Smooth muscle cell (in vitro differentiated cells): ENCODE measurements at regions not wholly inside any gene's neighbourhood (a gene's known extent, or its start where the extent isn't known, plus 50 kb on each side); places are given as distances from the start of the nearest gene placed in this dataset.

ENCODE experiments used
- DNase-seq: peaks from one replicate; lab custom pipeline; 2025; ENCODE audit not compliant: unreplicated experiment; lab: John Stamatoyannopoulos, UW
- H2AFZ ChIP-seq: fragments of 200-600 bp; sonication (generic); 2 replicates; pipeline ENCODE4 v1.6.0; 2016; ENCODE audit warnings: antibody characterized with exemption, low read depth, mild to moderate bottlenecking
- H3F3A ChIP-seq: fragments of 200-600 bp; sonication (generic); 2 replicates; pipeline ENCODE4 v1.6.0; 2017; ENCODE audit warnings: antibody characterized with exemption, low read depth
- H3K27ac ChIP-seq: fragments of 200-600 bp; sonication (generic); 2 replicates; pipeline ENCODE4 v1.5.1; 2016; ENCODE audit warnings: low read depth, mild to moderate bottlenecking
- H3K27me3 ChIP-seq: fragments of 200-600 bp; sonication (generic); 2 replicates; pipeline ENCODE4 v1.6.1; 2016; ENCODE audit warnings: low read depth, mild to moderate bottlenecking
- H3K36me3 ChIP-seq: fragments of 200-600 bp; sonication (generic); 2 replicates; pipeline ENCODE4 v1.5.1; 2016; ENCODE audit warnings: low read depth
- H3K4me1 ChIP-seq: fragments of 200-600 bp; sonication (generic); 2 replicates; pipeline ENCODE4 v1.5.1; 2016; ENCODE audit warnings: low read depth
- H3K4me2 ChIP-seq: fragments of 200-600 bp; sonication (generic); 2 replicates; pipeline ENCODE4 v1.6.0; 2016; ENCODE audit warnings: mild to moderate bottlenecking
- H3K4me3 ChIP-seq: fragments of 200-600 bp; sonication (generic); 2 replicates; pipeline ENCODE4 v1.5.1; 2016; ENCODE audit warnings: mild to moderate bottlenecking
- H3K79me2 ChIP-seq: fragments of 200-600 bp; sonication (generic); 2 replicates; pipeline ENCODE4 v1.6.0; 2016; ENCODE audit warnings: low read depth, mild to moderate bottlenecking
- H3K9ac ChIP-seq: fragments of 200-600 bp; sonication (generic); 2 replicates; pipeline ENCODE4 v1.6.0; 2016; ENCODE audit warnings: low read depth
- H3K9me3 ChIP-seq: fragments of 200-600 bp; sonication (generic); replicated peaks from 2 replicates; pipeline ENCODE4 v1.5.1; 2016; ENCODE audit warnings: low read depth
- H4K20me1 ChIP-seq: fragments of 200-600 bp; sonication (generic); 2 replicates; pipeline ENCODE4 v1.6.0; 2016; ENCODE audit warnings: low read depth
- WGBS: methylation state at CpG from one replicate; pipeline ENCODE4 v1.1.7; 2016; ENCODE audit warnings: low lambda C conversion rate; 5-methylcytosine and 5-hydroxymethylcytosine counted together
- TF ChIP-seq, protein P1 (sequence below): fragments of 200-600 bp; sonication (generic); IDR thresholded peaks from 2 replicates; pipeline ENCODE4 v1.5.1; 2017; ENCODE audit warnings: borderline replicate concordance, mild to moderate bottlenecking, antibody characterized with exemption; ENCODE audit not compliant: insufficient read depth, poor library complexity, severe bottlenecking

DNA sequence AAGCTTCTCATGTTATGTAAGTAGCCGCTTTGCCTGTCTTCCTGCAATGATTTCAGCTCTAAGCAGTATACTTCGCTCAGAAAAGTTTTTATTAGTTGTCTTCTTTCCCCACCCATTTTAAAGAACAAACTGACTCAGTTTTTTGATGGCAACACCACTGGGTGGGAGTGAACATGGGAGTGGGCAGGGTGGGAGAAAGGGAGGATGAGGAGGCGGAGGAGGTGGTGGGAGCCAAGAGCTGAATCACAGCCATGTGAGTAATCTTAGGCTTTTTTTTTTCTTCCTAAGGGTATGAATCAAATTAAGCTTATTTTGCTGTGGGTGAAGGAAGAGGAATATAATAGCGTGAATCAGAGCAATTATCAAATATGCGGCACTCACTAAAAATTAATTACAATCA, 574.3 kb upstream of the DIPK2B start:
- Histone ChIP-seq H3K27me3 (no peaks in the 10 kb centered on the region), H4K20me1 (no peaks in the 10 kb centered on the region), H3K4me1 (peaks cover 15% of the 10 kb centered on the region), H2AFZ (no peak overlapping the region), H3K4me3 (no peak overlapping the region), H3K79me2 (peaks cover 77% of the 10 kb centered on the region), H3F3A (no peaks in the 10 kb centered on the region), H3K9ac (peak overlapping the region; percentile 65), H3K36me3 (no peaks in the 10 kb centered on the region), H3K4me2 (peak overlapping the region; percentile 45), H3K9me3 (no peaks in the 10 kb centered on the region), H3K27ac (peak overlapping the region; percentile 85)
- DNase-seq, result no peak
- TF ChIP-seq, protein P1, sequence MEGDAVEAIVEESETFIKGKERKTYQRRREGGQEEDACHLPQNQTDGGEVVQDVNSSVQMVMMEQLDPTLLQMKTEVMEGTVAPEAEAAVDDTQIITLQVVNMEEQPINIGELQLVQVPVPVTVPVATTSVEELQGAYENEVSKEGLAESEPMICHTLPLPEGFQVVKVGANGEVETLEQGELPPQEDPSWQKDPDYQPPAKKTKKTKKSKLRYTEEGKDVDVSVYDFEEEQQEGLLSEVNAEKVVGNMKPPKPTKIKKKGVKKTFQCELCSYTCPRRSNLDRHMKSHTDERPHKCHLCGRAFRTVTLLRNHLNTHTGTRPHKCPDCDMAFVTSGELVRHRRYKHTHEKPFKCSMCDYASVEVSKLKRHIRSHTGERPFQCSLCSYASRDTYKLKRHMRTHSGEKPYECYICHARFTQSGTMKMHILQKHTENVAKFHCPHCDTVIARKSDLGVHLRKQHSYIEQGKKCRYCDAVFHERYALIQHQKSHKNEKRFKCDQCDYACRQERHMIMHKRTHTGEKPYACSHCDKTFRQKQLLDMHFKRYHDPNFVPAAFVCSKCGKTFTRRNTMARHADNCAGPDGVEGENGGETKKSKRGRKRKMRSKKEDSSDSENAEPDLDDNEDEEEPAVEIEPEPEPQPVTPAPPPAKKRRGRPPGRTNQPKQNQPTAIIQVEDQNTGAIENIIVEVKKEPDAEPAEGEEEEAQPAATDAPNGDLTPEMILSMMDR, result no peak
- WGBS, result 41% methylated on average over 5 of the region's 5 CpGs

DNA sequence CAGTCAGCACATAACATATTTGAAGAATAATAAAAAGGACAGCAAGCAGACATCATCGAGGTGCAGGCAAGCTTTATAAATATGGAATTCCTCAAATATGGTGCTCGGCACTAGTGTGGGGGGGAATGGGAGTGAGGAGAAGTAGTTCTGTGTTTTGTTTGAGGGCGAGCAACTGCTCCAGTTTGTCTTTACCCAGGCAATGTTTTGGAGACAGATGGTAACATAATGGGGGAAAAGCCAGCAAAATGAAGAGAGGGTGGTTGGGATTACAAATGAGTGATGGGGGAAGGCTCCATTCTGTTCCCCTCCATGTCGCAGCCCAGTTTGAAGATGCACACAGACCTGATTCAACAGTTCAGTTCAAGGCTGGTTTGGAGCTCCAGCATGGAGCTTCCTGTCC, 572.9 kb upstream of the DIPK2B start:
- peaks cover 8% of the 10 kb centered on the region for H4K20me1 ChIP-seq
- H2AFZ ChIP-seq, result no peak overlapping the region
- H3K9me3 ChIP-seq, result no peaks in the 10 kb centered on the region
- peaks cover 79% of the 10 kb centered on the region for H3K79me2 ChIP-seq
- H3K27ac ChIP-seq, result peak overlapping the region; percentile 85
- no peaks in the 10 kb centered on the region for H3K27me3 ChIP-seq
- DNase-seq, result no peak
- H3K4me1 ChIP-seq, result peaks cover 15% of the 10 kb centered on the region
- TF ChIP-seq, protein P1, result no peak
- peak overlapping the region; percentile 84 for H3K4me2 ChIP-seq
- no peak overlapping the region for H3K9ac ChIP-seq
- H3F3A ChIP-seq, result no peaks in the 10 kb centered on the region
- no peak overlapping the region for H3K4me3 ChIP-seq
- WGBS, result 78% methylated on average over 4 of the region's 4 CpGs
- H3K36me3 ChIP-seq, result no peaks in the 10 kb centered on the region

DNA sequence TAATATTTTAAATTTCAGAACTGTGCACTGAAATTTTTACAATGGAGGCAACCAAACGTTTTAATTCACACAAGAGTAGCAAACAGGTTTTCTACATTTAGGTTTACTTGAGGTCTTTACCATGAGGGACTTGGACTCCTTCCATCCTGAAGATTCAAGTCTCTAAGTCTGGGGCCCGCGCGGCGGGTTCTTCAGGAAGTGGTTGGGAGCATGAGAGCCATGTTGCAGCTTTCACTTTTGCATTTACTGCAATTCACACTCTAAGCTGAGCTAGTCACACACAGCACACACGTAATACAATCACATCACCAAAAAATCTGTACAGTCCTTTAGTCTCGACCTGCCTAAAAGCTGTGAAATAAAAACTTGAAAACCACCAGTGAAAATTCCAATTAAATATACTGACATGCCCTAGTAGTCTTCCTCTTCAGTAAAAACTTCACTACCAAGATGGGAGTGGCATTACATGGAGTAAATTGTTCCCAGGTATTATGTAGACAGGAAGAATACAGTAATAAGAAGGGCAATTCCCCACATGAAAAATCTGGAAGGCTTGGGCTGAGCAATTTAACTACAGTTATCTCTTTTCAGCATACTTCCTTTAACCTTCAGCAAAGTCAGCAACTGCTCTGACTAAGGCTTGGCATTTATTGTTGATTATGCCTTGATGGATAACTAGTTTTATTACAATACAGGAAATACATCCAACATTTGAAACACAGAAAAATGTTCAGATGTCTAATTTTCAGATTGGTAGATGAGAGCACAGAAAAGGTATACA, 571.1 kb upstream of the DIPK2B start:
- no peaks in the 10 kb centered on the region for H3K9me3 ChIP-seq
- peaks cover 25% of the 10 kb centered on the region for H4K20me1 ChIP-seq
- peaks cover 78% of the 10 kb centered on the region for H3K79me2 ChIP-seq
- peaks cover 15% of the 10 kb centered on the region for H3K4me1 ChIP-seq
- H3K27ac ChIP-seq, result peak overlapping the region; percentile 85
- H2AFZ ChIP-seq, result no peak overlapping the region
- 45% methylated on average over 7 of the region's 7 CpGs for WGBS
- peak overlapping the region; percentile 75 for H3K9ac ChIP-seq
- TF ChIP-seq, protein P1, result no peak
- peak overlapping the region; percentile 58 for H3K4me3 ChIP-seq
- H3K36me3 ChIP-seq, result no peaks in the 10 kb centered on the region
- H3K4me2 ChIP-seq, result peak overlapping the region; percentile 84
- H3K27me3 ChIP-seq, result no peaks in the 10 kb centered on the region
- H3F3A ChIP-seq, result no peaks in the 10 kb centered on the region
- DNase-seq, result no peak

DNA sequence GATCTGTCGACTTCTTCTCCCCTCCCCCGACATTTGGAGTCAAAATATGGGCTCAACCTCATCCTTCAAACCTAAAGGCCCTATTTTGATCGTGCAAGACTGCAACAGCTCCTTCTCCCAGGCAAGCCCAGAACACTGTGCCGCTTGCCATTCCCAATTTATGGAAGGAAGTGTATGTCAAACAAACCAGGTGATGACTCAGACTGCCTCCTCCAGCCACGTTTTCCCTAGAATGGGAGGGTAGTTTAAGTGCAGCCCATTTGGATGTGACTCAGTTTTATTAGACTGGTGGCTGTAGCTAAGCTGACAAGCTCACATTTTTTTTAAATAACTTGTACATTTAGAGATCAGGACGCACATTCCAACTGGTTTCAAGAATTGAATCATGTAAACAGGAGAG, 570.4 kb upstream of the DIPK2B start:
- TF ChIP-seq, protein P1, result no peak
- no peak overlapping the region for H2AFZ ChIP-seq
- no peaks in the 10 kb centered on the region for H3K36me3 ChIP-seq
- peak overlapping the region; percentile 85 for H3K27ac ChIP-seq
- H3K4me3 ChIP-seq, result peak overlapping the region; percentile 58
- peaks cover 31% of the 10 kb centered on the region for H4K20me1 ChIP-seq
- H3K79me2 ChIP-seq, result peaks cover 78% of the 10 kb centered on the region
- H3K4me2 ChIP-seq, result peak overlapping the region; percentile 84
- peak overlapping the region; percentile 85 for H3K9ac ChIP-seq
- DNase-seq, result no peak
- H3F3A ChIP-seq, result no peaks in the 10 kb centered on the region
- H3K9me3 ChIP-seq, result no peaks in the 10 kb centered on the region
- no peaks in the 10 kb centered on the region for H3K27me3 ChIP-seq
- peaks cover 15% of the 10 kb centered on the region for H3K4me1 ChIP-seq
- 21% methylated on average over 6 of the region's 6 CpGs for WGBS
